Neural crest cell (in vitro differentiated cells): ENCODE measurements at regions not wholly inside any gene's neighbourhood (a gene's known extent, or its start where the extent isn't known, plus 50 kb on each side); places are given as distances from the start of the nearest gene placed in this dataset.

ENCODE experiments used
- DNase-seq: peaks from one replicate; pipeline ENCODE4 v3.0.0; 2021; ENCODE audit warnings: low read depth, mixed read lengths, low spot score
- H3K27ac Mint-ChIP-seq: one replicate; pipeline ENCODE4 v1.8.0; 2021; ENCODE audit warnings: mild to moderate bottlenecking, mixed read lengths; ENCODE audit not compliant: unreplicated experiment
- H3K27me3 Mint-ChIP-seq: 2 replicates; pipeline ENCODE4 v1.8.0; 2021; ENCODE audit warnings: low read depth, mild to moderate bottlenecking, mixed read lengths
- H3K36me3 Mint-ChIP-seq: 2 replicates; pipeline ENCODE4 v1.8.0; 2021; ENCODE audit warnings: low read depth, mild to moderate bottlenecking, mixed read lengths
- H3K4me1 Mint-ChIP-seq: 2 replicates; pipeline ENCODE4 v1.8.0; 2021; ENCODE audit warnings: mixed read lengths
- H3K4me3 Mint-ChIP-seq: one replicate; pipeline ENCODE4 v1.8.0; 2021; ENCODE audit warnings: mild to moderate bottlenecking, mixed read lengths
- H3K9me3 Mint-ChIP-seq: 2 replicates; pipeline ENCODE4 v1.8.0; 2021; ENCODE audit warnings: mixed read lengths
- CTCF ChIP-seq: fragments of 200-600 bp; sonication (generic); conservative IDR thresholded peaks from 2 replicates; pipeline ENCODE4 v1.5.0; 2021; ENCODE audit warnings: antibody characterized with exemption, mild to moderate bottlenecking

GRCh38 chr15:88739541-88739940, 63.7 kb upstream of the ACAN start:
- TF ChIP-seq CTCF, result no peak
- Mint-ChIP-seq H3K27ac (no peak overlapping the region), H3K4me1 (no peaks in the 10 kb centered on the region), H3K9me3 (no peaks in the 10 kb centered on the region), H3K4me3 (no peak overlapping the region), H3K27me3 (peaks cover 4% of the 10 kb centered on the region), H3K36me3 (no peaks in the 10 kb centered on the region)
- no peak for DNase-seq

GRCh38 chr15:88740356-88740755, 62.9 kb upstream of the ACAN start:
- Mint-ChIP-seq H3K27me3 (peaks cover 9% of the 10 kb centered on the region), H3K27ac (no peak overlapping the region), H3K4me3 (no peak overlapping the region), H3K36me3 (no peaks in the 10 kb centered on the region), H3K4me1 (no peaks in the 10 kb centered on the region), H3K9me3 (no peaks in the 10 kb centered on the region)
- no peak for DNase-seq
- no peak for TF ChIP-seq CTCF

GRCh38 chr15:88741046-88741445, 62.2 kb upstream of the ACAN start:
- Mint-ChIP-seq H3K27ac (no peak overlapping the region), H3K4me1 (no peaks in the 10 kb centered on the region), H3K4me3 (no peak overlapping the region), H3K27me3 (peaks cover 12% of the 10 kb centered on the region), H3K36me3 (no peaks in the 10 kb centered on the region), H3K9me3 (no peaks in the 10 kb centered on the region)
- DNase-seq, result no peak
- TF ChIP-seq CTCF, result no peak

GRCh38 chr15:88741671-88742070, 61.6 kb upstream of the ACAN start:
- H3K4me3 Mint-ChIP-seq, result no peak overlapping the region
- no peaks in the 10 kb centered on the region for H3K4me1 Mint-ChIP-seq
- no peaks in the 10 kb centered on the region for H3K36me3 Mint-ChIP-seq
- H3K27ac Mint-ChIP-seq, result no peak overlapping the region
- no peak for DNase-seq
- H3K9me3 Mint-ChIP-seq, result no peaks in the 10 kb centered on the region
- no peak for TF ChIP-seq CTCF
- H3K27me3 Mint-ChIP-seq, result peaks cover 16% of the 10 kb centered on the region

GRCh38 chr15:88742161-88742560, 61.1 kb upstream of the ACAN start:
- no peak for TF ChIP-seq CTCF
- H3K4me3 Mint-ChIP-seq, result no peak overlapping the region
- H3K4me1 Mint-ChIP-seq, result no peaks in the 10 kb centered on the region
- H3K27ac Mint-ChIP-seq, result no peak overlapping the region
- peaks cover 17% of the 10 kb centered on the region for H3K27me3 Mint-ChIP-seq
- no peaks in the 10 kb centered on the region for H3K9me3 Mint-ChIP-seq
- no peak for DNase-seq
- no peaks in the 10 kb centered on the region for H3K36me3 Mint-ChIP-seq

GRCh38 chr15:88744548-88745020, 58.7 kb upstream of the ACAN start:
- Mint-ChIP-seq H3K36me3 (no peaks in the 10 kb centered on the region), H3K4me1 (no peaks in the 10 kb centered on the region), H3K27me3 (peaks cover 19% of the 10 kb centered on the region), H3K9me3 (no peaks in the 10 kb centered on the region), H3K27ac (no peak overlapping the region), H3K4me3 (no peak overlapping the region)
- TF ChIP-seq CTCF, result no peak
- no peak for DNase-seq
